NCI-H1105 treated with DMSO at 0.1 percent for 48 hours (cell line): ENCODE measurements at regions not wholly inside any gene's neighbourhood (a gene's known extent, or its start where the extent isn't known, plus 50 kb on each side); places are given as distances from the start of the nearest gene placed in this dataset.

Experiments
- DNase-seq: peaks from one replicate; lab custom pipeline; 2025; lab: John Stamatoyannopoulos, UW

GRCh38 chr16:47779201-47780016, 318.3 kb downstream of the PHKB start:
- no peak for DNase-seq

GRCh38 chr16:47778106-47778801, 317.1 kb downstream of the PHKB start:
- no peak for DNase-seq

- no peak for DNase-seq
Measured at GRCh38 chr16:47777220-47777619, 316.1 kb downstream of the PHKB start.

- DNase-seq, result no peak
Measured at GRCh38 chr16:47774661-47775060, 313.5 kb downstream of the PHKB start.

- no peak for DNase-seq
Measured at GRCh38 chr16:47753659-47754058, 292.5 kb downstream of the PHKB start.
